Stimulated activated CD8-positive, alpha-beta memory T cell treated with anti-CD3 and anti-CD28 coated beads, Interleukin-12 subunit alpha, Interleukin-12 subunit beta, amount 100 ng/mL, for 24 hours (primary cell): ENCODE measurements at regions not wholly inside any gene's neighbourhood (a gene's known extent, or its start where the extent isn't known, plus 50 kb on each side); places are given as distances from the start of the nearest gene placed in this dataset.
"Not testable (repeated sequence)": the region's sequence is repeated elsewhere in the genome, so short reads cannot be mapped to it uniquely, and the experiment has no call there.

Experiments used
- DNase-seq: peaks from one replicate; pipeline ENCODE4 v3.0.0-alpha.2; 2020; ENCODE audit errors: extremely low read depth

GRCh38 chr1:55544826-55545225 lies 329.7 kb upstream of the USP24 start:
- DNase-seq: no peak

GRCh38 chr1:55542901-55543504 lies 327.8 kb upstream of the USP24 start:
- no peak for DNase-seq

- DNase-seq: no peak
Observed at GRCh38 chr1:55541296-55541695, 326.1 kb upstream of the USP24 start.

- no peak for DNase-seq
Observed at GRCh38 chr1:55539652-55540512, 324.7 kb upstream of the USP24 start.

- DNase-seq: no peak
Observed at GRCh38 chr1:55538428-55538827, 323.3 kb upstream of the USP24 start.

GRCh38 chr1:55536545-55536865 lies 321.3 kb upstream of the USP24 start:
- no peak for DNase-seq

GRCh38 chr1:55535724-55536544 lies 320.8 kb upstream of the USP24 start:
- no peak for DNase-seq

GRCh38 chr1:55534565-55535121 lies 319.5 kb upstream of the USP24 start:
- no peak for DNase-seq

GRCh38 chr1:55531644-55532043 lies 316.5 kb upstream of the USP24 start:
- DNase-seq: no peak

GRCh38 chr1:55530749-55531478 lies 315.8 kb upstream of the USP24 start:
- DNase-seq: no peak

- no peak for DNase-seq
Observed at GRCh38 chr1:55529017-55529416, 313.9 kb upstream of the USP24 start.

- no peak for DNase-seq
Observed at GRCh38 chr1:55527831-55528230, 312.7 kb upstream of the USP24 start.

- DNase-seq: no peak
Observed at GRCh38 chr1:55526716-55527115, 311.6 kb upstream of the USP24 start.

GRCh38 chr1:55524006-55524405 lies 308.8 kb upstream of the USP24 start:
- DNase-seq: no peak

- DNase-seq: no peak
Observed at GRCh38 chr1:55522982-55523381, 307.8 kb upstream of the USP24 start.

GRCh38 chr1:55522353-55522903 lies 307.3 kb upstream of the USP24 start:
- no peak for DNase-seq

GRCh38 chr1:55520861-55521260 lies 305.7 kb upstream of the USP24 start:
- no peak for DNase-seq

- no peak for DNase-seq
Observed at GRCh38 chr1:55519937-55520683, 304.9 kb upstream of the USP24 start.

- DNase-seq: no peak
Observed at GRCh38 chr1:55519276-55519675, 304.1 kb upstream of the USP24 start.

GRCh38 chr1:55517036-55517435 lies 301.9 kb upstream of the USP24 start:
- DNase-seq: no peak

- not testable (repeated sequence) for DNase-seq
Observed at GRCh38 chr1:55514571-55514970, 299.4 kb upstream of the USP24 start.
